DOHH2 (cell line): ENCODE measurements at regions not wholly inside any gene's neighbourhood (a gene's known extent, or its start where the extent isn't known, plus 50 kb on each side); places are given as distances from the start of the nearest gene placed in this dataset.

ENCODE experiments used
- EZH2phosphoT487 ChIP-seq: fragments of 200-600 bp; sonication (generic); IDR thresholded peaks from 2 replicates; pipeline ENCODE4 v1.6.1; 2017; ENCODE audit warnings: borderline replicate concordance, mild to moderate bottlenecking, antibody characterized with exemption, low read length, moderate library complexity, mixed read lengths
- TF ChIP-seq, protein P1 (sequence below): fragments of 200-600 bp; sonication (generic); IDR thresholded peaks from one replicate; pipeline ENCODE4 v1.5.1; 2014; ENCODE audit warnings: antibody characterized with exemption, mild to moderate bottlenecking, low read depth, low read length; ENCODE audit not compliant: poor library complexity, severe bottlenecking

DNA sequence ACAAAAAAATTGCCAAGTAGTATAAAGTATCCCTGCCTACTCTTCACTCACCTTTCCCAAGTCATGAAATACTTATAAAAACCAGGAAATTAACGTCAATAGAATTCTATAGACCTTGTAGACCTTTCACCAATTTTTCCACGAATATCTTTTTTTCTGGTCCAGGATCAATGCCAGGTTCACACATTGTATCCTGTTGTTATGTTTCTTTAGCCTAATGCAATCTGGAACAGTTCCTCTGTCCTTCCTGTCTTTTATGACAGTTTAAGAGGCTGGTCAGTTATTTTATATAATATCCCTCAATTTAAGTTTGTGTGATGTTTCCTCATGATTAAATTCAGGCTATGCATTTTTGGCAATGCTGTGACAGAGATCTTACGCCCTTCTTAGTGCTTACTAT, 63.2 kb upstream of the MAGI1 start:
- TF ChIP-seq, protein P1, sequence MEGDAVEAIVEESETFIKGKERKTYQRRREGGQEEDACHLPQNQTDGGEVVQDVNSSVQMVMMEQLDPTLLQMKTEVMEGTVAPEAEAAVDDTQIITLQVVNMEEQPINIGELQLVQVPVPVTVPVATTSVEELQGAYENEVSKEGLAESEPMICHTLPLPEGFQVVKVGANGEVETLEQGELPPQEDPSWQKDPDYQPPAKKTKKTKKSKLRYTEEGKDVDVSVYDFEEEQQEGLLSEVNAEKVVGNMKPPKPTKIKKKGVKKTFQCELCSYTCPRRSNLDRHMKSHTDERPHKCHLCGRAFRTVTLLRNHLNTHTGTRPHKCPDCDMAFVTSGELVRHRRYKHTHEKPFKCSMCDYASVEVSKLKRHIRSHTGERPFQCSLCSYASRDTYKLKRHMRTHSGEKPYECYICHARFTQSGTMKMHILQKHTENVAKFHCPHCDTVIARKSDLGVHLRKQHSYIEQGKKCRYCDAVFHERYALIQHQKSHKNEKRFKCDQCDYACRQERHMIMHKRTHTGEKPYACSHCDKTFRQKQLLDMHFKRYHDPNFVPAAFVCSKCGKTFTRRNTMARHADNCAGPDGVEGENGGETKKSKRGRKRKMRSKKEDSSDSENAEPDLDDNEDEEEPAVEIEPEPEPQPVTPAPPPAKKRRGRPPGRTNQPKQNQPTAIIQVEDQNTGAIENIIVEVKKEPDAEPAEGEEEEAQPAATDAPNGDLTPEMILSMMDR = no peak
- TF ChIP-seq EZH2phosphoT487 = no peak
